ENCODE measurements at regions not wholly inside any gene's neighbourhood (a gene's known extent, or its start where the extent isn't known, plus 50 kb on each side); places are given as distances from the start of the nearest gene placed in this dataset.
"Not testable (repeated sequence)": the region's sequence is repeated elsewhere in the genome, so short reads cannot be mapped to it uniquely, and the experiment has no call there.

DNA sequence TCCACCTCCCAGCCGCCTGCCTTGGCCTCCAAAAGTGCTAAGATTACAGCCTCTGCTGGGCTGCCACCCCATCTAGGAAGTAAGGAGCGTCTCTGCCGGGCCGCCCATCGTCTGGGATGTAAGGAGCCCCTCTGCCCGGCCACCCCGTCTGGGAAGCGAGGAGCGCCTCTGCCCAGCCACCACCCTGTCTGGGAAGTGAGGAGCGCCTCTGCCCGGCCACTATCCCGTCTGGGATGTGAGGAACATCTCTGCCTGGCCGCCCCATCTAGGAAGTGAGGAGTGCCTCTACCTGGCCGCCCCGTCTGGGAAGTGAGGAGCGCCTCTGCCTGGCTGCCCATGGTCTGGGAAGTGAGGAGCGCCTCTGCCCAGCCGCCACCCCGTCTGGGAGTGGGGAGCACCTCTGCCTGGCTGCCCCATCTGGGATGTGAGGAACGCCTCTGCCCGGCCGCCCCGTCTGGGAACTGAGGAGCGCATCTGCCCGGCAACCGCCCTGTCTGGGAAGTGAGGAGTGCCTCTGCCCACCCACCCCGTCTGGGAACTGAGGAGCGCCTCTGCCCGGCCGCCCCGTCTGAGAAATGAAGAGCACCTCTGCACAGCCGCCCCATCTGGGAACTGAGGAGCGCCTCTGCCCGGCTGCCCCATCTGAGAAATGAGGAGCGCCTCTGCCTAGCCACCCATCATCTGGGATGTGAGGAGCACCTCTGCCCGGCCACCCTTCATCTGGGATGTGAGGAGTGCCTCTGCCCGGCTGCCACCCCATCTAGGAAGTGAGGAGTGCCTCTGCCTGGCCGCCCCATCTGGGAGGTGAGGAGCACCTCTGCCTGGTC lies 137.8 kb upstream of the PALMD start:
- no peak overlapping the region for H3K4me3 ChIP-seq (ENCODE audit: low read depth, low read length)
- POLR2A ChIA-PET: no interaction called here
- CTCF ChIA-PET: no interaction called here
- DNase-seq (ENCODE audit: low read depth, low spot score): no peak
- TF ChIP-seq, protein P1, sequence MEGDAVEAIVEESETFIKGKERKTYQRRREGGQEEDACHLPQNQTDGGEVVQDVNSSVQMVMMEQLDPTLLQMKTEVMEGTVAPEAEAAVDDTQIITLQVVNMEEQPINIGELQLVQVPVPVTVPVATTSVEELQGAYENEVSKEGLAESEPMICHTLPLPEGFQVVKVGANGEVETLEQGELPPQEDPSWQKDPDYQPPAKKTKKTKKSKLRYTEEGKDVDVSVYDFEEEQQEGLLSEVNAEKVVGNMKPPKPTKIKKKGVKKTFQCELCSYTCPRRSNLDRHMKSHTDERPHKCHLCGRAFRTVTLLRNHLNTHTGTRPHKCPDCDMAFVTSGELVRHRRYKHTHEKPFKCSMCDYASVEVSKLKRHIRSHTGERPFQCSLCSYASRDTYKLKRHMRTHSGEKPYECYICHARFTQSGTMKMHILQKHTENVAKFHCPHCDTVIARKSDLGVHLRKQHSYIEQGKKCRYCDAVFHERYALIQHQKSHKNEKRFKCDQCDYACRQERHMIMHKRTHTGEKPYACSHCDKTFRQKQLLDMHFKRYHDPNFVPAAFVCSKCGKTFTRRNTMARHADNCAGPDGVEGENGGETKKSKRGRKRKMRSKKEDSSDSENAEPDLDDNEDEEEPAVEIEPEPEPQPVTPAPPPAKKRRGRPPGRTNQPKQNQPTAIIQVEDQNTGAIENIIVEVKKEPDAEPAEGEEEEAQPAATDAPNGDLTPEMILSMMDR (IDR thresholded peaks at IDR 0.05; ENCODE audit: insufficient read depth, low read length, missing control alignments): no peak

DNA sequence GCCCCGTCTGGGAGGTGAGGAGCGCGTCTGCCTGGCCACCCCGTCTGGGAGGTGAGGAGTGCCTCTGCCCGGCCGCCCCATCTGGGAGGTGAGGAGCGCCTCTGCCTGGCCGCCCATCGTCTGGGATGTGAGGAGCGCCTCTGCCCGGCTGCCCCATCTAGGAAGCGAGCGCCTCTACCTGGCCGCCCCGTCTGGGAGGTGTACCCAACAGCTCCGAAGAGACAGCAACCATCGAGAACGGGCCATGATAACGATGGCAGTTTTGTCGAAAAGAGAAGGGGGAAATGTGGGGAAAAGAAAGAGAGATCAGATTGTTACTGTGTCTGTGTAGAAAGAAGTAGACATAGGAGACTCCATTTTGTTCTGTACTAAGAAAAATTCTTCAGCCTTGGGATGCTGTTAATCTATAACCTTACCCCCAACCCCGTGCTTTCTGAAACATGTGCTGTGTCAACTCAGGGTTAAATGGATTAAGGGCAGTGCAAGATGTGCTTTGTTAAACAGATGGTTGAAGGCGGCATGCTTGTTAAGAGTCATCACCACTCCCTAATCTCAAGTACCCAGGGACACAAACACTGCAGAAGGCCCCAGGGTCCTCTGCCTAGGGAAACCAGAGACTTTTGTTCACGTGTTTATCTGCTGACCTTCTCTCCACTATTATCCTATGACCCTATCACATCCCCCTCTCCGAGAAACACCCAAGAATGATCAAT lies 137.0 kb upstream of the PALMD start:
- CTCF ChIA-PET; H3K4me3 ChIP-seq (ENCODE audit: low read depth, low read length); DNase-seq (ENCODE audit: low read depth, low spot score); POLR2A ChIA-PET: not testable (repeated sequence)

DNA sequence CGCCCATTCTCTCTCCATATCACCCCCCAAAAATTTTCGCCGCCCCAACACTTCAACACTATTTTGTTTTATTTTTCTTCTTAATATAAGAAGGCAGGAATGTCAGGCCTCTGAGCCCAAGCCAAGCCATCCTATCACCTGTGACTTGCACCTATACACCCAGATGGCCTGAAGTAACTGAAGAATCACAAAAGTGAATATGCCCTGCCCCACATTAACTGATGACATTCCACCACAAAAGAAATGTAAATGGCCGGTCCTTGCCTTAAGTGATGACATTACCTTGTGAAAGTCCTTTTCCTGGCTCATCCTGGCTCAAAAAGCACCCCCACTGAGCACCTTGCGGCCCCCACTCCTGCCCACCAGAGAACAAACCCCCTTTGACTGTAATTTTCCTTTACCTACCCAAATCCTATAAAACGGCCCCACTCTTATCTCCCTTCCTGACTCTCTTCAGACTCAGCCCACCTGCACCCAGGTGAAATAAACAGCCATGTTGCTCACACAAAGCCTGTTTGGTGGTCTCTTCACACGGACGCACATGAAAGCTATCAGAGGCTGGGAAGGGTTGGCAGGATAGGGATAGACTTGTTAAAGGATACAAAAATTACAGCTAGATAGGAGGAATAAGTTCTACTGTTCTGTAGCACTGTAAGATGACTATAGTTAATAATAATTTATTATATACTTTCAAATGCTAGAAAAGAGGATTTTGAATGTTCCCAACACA lies 130.9 kb upstream of the PALMD start:
- POLR2A ChIA-PET; H3K4me3 ChIP-seq (ENCODE audit: low read depth, low read length); DNase-seq (ENCODE audit: low read depth, low spot score): not testable (repeated sequence)
- CTCF ChIA-PET: interaction anchor here (1.4 to 1.6 kb wide), 2 partner anchors 11 to 12 kb away, joined by 3 to 5 read pairs; no protein-coding TSS in a partner anchor

DNA sequence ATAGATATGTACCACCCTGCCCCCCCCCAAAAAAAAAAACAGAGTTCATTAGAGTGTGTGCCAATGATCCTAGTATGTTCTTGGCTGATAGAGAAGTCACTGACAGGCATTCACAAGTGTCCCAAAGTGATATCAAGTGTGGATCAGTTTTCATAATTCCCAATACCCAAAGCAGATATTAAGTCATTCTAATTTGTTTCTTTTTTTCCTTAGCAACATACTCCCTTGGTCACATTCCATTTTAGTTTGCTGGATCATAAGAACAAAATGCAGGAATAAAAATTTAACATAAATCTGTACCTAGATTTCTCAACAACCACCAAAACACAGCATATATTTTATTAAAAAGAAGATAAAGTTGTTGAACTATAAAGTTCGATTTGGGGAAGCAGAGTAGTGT lies 129.8 kb upstream of the PALMD start:
- POLR2A ChIA-PET: no interaction called here
- CTCF ChIA-PET: no interaction called here
- H3K4me3 ChIP-seq (ENCODE audit: low read depth, low read length): no peak overlapping the region
- TF ChIP-seq, protein P1 (IDR thresholded peaks at IDR 0.05; ENCODE audit: insufficient read depth, low read length, missing control alignments): no peak
- no peak for DNase-seq (ENCODE audit: low read depth, low spot score)

DNA sequence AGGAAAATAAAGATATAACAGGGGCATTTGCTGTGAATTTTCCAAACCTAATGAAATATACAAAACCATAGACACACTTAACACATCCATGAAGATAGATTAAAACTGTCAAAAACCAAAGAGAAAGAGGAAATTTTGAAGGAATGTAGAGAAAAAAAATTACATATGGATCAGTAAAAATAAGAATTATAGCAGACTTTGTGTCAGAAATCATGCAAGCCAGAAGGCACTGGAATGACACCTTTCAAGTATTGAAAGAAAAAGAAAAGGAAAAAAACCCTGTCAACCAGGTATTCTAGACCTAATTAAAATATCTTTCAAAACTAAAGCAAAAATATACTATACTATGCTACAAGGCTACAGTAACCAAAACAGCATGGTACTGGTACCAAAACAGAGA lies 125.8 kb upstream of the PALMD start:
- CTCF ChIA-PET: no interaction called here

DNA sequence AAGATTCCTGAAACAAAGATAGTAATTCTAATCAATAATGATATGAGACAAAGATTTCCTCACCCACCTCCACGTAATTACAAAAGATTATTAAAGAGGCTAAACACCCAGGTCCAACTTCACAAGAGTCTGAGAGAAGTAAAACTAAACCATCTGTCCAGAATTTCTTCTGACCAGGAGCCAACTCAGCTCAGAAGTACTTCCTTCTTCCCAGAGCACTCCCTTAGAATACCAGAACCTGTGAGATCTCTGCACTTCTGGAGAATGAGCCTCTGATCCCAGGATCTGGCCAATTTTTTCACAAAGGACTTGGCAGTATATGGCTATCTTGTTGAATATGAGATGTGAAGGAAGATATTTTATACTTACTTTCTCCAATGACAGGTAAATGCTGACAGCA lies 120.6 kb upstream of the PALMD start:
- TF ChIP-seq, protein P1 (IDR thresholded peaks at IDR 0.05; ENCODE audit: insufficient read depth, low read length, missing control alignments): no peak
- no peak overlapping the region for H3K4me3 ChIP-seq (ENCODE audit: low read depth, low read length)
- no peak for DNase-seq (ENCODE audit: low read depth, low spot score)
- ChIA-PET POLR2A (no interaction called here), CTCF (interaction anchor here (0.9 to 3.2 kb wide), 7 partner anchors 9 to 344 kb away, joined by 3 to 21 read pairs (median 13); no protein-coding TSS in a partner anchor)

More for the DNA sequence above, 125.8 kb upstream of the PALMD start:
- H3K4me3 ChIP-seq (ENCODE audit: low read depth, low read length): no peak overlapping the region
- TF ChIP-seq, protein P1 (IDR thresholded peaks at IDR 0.05; ENCODE audit: insufficient read depth, low read length, missing control alignments): no peak
- DNase-seq (ENCODE audit: low read depth, low spot score): no peak
- POLR2A ChIA-PET: no interaction called here

DNA sequence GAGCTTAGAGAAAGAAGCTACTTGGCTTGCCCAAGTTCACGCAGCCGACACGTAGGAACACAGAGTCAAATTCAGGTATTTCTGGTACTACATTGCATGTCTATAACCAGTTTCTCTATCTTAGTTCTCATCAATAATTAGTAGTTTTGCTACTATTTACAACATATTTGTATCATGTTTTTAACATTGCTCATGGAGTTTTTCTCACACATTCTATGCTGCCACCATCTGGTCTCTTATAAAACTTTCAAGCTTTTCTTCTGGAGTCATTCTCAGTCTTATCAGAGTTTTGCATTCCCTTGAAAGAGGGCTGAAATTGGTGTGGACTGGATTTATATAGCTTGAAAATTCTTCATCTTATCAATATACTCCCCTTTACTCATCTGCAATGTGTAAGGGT lies 118.8 kb upstream of the PALMD start:
- ChIA-PET POLR2A (no interaction called here), CTCF (interaction anchor here (0.7 to 3.2 kb wide), 27 partner anchors 9 to 777 kb away, joined by 3 to 21 read pairs (median 4); no protein-coding TSS in a partner anchor)
- DNase-seq (ENCODE audit: low read depth, low spot score): no peak
- H3K4me3 ChIP-seq (ENCODE audit: low read depth, low read length): no peak overlapping the region
- TF ChIP-seq, protein P1 (IDR thresholded peaks at IDR 0.05; ENCODE audit: insufficient read depth, low read length, missing control alignments): peak; percentile 9

Measured in AG04449 (cell line).